ENCODE measurements at regions not wholly inside any gene's neighbourhood (a gene's known extent, or its start where the extent isn't known, plus 50 kb on each side); places are given as distances from the start of the nearest gene placed in this dataset.

DNA sequence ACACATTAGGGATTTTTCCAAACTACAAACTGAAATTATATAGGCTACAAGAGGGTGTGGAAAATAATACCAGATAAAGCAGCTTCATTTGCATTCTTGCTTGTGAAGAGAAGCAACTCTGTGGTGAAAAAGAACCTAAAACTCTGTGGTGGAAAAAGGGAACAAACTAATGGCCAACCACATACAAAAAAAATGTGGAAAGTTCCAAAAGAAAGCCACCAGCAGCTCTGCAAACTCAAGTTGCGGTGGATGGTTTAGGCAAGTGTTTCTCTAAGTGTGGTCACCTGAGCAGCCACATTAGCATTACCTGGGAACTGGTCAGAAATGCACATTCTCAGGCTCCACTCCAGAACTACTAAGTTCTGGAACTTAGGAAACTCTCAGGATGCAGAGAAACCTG lies 586.4 kb downstream of the ACTL7B start:
- no peaks in the 10 kb centered on the region for H3K79me2 ChIP-seq (ENCODE audit: insufficient read depth, low read length)
- H3K36me3 Mint-ChIP-seq (ENCODE audit: insufficient read depth in 1 of 3, low read depth in 3 of 3) = 0 out of 7 replicates have a peak, but pooled peaks cover 0 to 6% (median 0%) of the 10 kb centered on the region in 3 experiments
- H3K4ac ChIP-seq (ENCODE audit: low read depth, low read length) = no peak overlapping the region
- no peak overlapping the region for H3K4me3 Mint-ChIP-seq
- no peak overlapping the region for H3K27ac Mint-ChIP-seq
- no peak overlapping the region for H2AK5ac ChIP-seq (ENCODE audit: insufficient read length, low read length)
- no peak for TF ChIP-seq CTCF (conservative IDR thresholded peaks at IDR 0.05)
- no peak overlapping the region for H4K5ac ChIP-seq (ENCODE audit: insufficient read length, low read depth, low read length)
- H3K9me3 Mint-ChIP-seq = no peaks in the 10 kb centered on the region; a peak in 2 of 5 replicates
- no peak overlapping the region for H4K91ac ChIP-seq (ENCODE audit: insufficient read length, low read depth, low read length)
- no peak overlapping the region for H2AFZ ChIP-seq (ENCODE audit: low read length)
- WGBS (ENCODE audit: extremely low coverage, insufficient read length, low lambda C conversion rate) = no CpG with 5 or more reads among the region's 1 CpG
- H2BK12ac ChIP-seq (ENCODE audit: insufficient read length, low read depth, low read length) = no peak overlapping the region
- H3K9ac ChIP-seq (ENCODE audit: extremely low read depth, insufficient read length, low read length) = no peak overlapping the region
- no peaks in the 10 kb centered on the region for H3K23me2 ChIP-seq (ENCODE audit: insufficient read length, low read depth, low read length, poor library complexity, severe bottlenecking)
- no peaks in the 10 kb centered on the region for H3K79me1 ChIP-seq (ENCODE audit: insufficient read depth, low read depth, low read length, poor library complexity, severe bottlenecking)
- H3T11ph ChIP-seq (ENCODE audit: low read length) = no peak overlapping the region
- no peaks in the 10 kb centered on the region for H3K9me3 ChIP-seq (ENCODE audit: control insufficient read depth, low read depth, low read length)
- H3K4me2 ChIP-seq (ENCODE audit: insufficient read depth, insufficient read length, low read length) = no peak overlapping the region
- no peak overlapping the region for H2BK5ac ChIP-seq (ENCODE audit: insufficient read length, low read length)
- no peaks in the 10 kb centered on the region for H3K27me3 Mint-ChIP-seq (ENCODE audit: low read depth)
- H3K23ac ChIP-seq (ENCODE audit: insufficient read length, low read depth, low read length) = no peak overlapping the region
- H3K27me3 ChIP-seq (ENCODE audit: insufficient read depth, low read length) = no peaks in the 10 kb centered on the region
- H2BK120ac ChIP-seq (ENCODE audit: low read depth, low read length, poor library complexity, severe bottlenecking) = no peak overlapping the region
- H3K18ac ChIP-seq (ENCODE audit: insufficient read length, low read depth, low read length) = no peak overlapping the region
- DNase-seq = no peak
- H4K20me1 ChIP-seq (ENCODE audit: control insufficient read depth, insufficient read depth, insufficient read length) = no peaks in the 10 kb centered on the region
- no peak overlapping the region for H4K8ac ChIP-seq (replicated peaks; ENCODE audit: insufficient read length, low read depth, low read length)
- peaks cover 6% of the 10 kb centered on the region; the same call in 1 of the 2 replicates for H3K4me1 ChIP-seq (ENCODE audit: insufficient read depth, low read length)
- peaks cover 28 to 31% of the 10 kb centered on the region in 2 experiments for H3K4me1 Mint-ChIP-seq
- H3K56ac ChIP-seq (ENCODE audit: insufficient read length, low read depth, low read length) = no peak overlapping the region
- no peak overlapping the region for H2BK20ac ChIP-seq (ENCODE audit: low read depth, low read length, poor library complexity, severe bottlenecking)
- no peak overlapping the region for H3K14ac ChIP-seq (ENCODE audit: insufficient read depth, low read length)
- H3K27ac ChIP-seq (ENCODE audit: insufficient read length, low read depth, low read length) = no peak overlapping the region
- no peak overlapping the region for H2BK15ac ChIP-seq (ENCODE audit: low read depth, low read length)
